ENCODE measurements at regions not wholly inside any gene's neighbourhood (a gene's known extent, or its start where the extent isn't known, plus 50 kb on each side); places are given as distances from the start of the nearest gene placed in this dataset.

DNA sequence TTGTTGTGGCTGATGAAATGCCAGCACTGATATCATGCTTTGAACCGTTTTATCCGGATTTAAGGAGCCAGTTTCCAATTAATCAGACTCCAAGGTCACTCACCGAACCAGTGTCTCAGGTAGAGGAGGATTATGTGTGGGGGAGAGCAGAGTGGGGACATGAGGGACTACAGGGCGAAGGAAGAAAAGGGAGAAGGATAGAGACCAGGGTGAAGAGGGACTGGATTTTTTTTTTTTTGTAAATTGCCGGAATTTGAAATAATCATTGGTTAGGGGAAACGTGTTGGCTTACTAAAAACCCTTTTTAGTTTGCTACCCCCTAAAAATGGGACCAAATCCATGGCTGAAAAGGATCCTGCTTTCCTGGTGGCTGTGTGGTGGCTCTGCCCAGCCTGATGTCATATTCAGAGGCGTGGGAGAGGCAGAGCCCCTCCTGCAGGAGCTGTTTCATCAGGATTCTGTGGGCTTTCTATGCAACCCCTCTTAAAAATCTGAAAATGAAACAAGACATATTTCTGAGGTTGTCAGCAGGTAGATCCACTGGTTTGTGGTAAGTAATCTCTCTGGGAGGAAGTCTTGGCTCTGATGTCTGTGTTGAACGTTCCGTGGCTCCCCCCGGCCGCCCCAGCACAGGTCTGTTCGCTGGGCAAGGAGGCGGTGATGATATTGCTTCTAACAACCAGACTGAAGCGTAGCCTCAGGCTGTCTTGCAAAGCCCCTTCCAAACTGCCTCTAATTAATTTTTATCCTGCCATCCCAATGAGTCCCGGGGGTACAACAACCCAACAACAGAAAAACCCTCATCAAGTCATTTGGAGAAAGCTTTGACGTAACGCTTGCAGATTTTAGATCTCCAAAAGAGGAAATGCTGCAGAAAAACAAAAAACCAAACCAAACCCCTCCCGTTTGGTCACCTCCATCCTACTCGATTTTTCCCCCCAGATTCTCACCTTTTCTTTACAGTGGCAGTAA, 143.0 kb upstream of the ZFHX3 start:
- Mint-ChIP-seq H3K27me3 (ENCODE audit: low read depth) (peaks cover 30% of the 10 kb centered on the region), H3K4me1 (peaks cover 35% of the 10 kb centered on the region), H3K27ac (no peak overlapping the region), H3K9me3 (no peaks in the 10 kb centered on the region), H3K4me3 (no peak overlapping the region), H3K36me3 (ENCODE audit: low read depth) (no peaks in the 10 kb centered on the region)
- TF ChIP-seq CTCF (IDR thresholded peaks at IDR 0.05; ENCODE audit: unreplicated experiment in 3 of 3): no peak

- TF ChIP-seq CTCF (IDR thresholded peaks at IDR 0.05; ENCODE audit: unreplicated experiment in 3 of 3): no peak
- Mint-ChIP-seq H3K27ac (no peak overlapping the region), H3K9me3 (no peaks in the 10 kb centered on the region), H3K4me1 (peaks cover 35% of the 10 kb centered on the region), H3K27me3 (ENCODE audit: low read depth) (peaks cover 26% of the 10 kb centered on the region), H3K4me3 (no peak overlapping the region), H3K36me3 (ENCODE audit: low read depth) (no peaks in the 10 kb centered on the region)
These were observed 142.3 kb upstream of the ZFHX3 start for GRCh38 chr16:73190256-73190655.

DNA sequence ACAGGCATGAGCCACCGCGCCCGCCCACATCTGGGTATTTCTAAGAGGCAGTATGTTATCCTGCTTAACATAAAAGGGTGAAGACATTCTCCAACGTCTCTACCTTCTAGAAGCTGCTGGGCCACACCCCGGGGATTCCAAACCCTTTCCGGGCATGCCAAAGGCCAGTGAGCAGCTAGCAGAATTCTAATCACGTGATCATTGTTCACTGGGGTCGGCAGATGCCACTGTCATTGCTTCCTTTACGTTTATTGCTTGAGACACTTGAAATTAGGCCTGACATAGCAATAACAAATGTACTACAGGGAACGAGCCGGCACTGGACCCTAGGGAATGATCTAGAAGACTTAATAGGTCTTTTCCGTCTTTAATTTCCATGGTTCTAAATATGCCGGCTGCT, 141.2 kb upstream of the ZFHX3 start:
- Mint-ChIP-seq H3K4me3 (no peak overlapping the region), H3K4me1 (peaks cover 41% of the 10 kb centered on the region), H3K36me3 (ENCODE audit: low read depth) (no peaks in the 10 kb centered on the region), H3K27ac (no peak overlapping the region), H3K27me3 (ENCODE audit: low read depth) (peaks cover 26% of the 10 kb centered on the region), H3K9me3 (no peaks in the 10 kb centered on the region)
- TF ChIP-seq CTCF (IDR thresholded peaks at IDR 0.05; ENCODE audit: unreplicated experiment in 3 of 3): no peak

DNA sequence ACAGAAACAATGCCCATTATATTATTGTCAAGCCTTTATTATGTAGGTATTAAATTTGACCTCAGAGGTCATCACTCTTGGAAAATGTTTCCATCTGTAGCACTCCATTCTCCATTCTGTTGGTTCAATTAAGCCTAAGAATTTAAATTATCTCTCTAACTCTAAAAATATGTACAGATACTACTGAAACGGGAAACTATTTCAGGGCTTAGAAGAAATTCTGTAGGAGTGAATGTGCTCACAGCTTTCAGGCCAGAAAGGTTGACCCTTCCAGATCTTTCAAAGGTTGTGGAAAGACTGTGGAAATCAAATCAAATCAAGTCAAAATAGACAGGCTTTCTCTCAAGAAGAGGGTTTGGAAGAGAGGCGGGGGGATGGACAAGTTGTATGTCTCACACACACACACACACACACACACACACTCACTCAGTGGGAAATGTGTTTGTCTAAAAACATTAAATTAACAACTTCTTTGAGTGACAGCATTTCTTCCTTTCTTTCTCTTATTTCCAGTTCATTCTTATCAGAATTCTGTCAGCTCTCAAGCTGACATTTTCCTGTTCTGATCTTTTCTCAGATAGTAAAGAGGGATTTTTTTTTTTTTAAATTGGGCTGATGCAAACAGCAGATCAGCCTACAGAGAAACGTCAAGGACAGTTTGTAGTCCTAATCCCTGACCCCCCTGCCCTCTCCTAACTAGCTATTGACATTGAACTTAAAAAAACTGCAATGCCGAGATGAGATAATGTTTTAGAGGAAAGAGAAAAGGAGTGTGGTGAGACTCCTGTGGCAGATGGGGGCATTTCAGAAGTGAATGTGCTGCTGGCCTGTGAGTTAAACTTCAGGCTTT, 139.0 kb upstream of the ZFHX3 start:
- peak overlapping the region in 1 of 3 experiments; percentile 8 for H3K27ac Mint-ChIP-seq
- peaks cover 23% of the 10 kb centered on the region for H3K27me3 Mint-ChIP-seq (ENCODE audit: low read depth)
- H3K36me3 Mint-ChIP-seq (ENCODE audit: low read depth): no peaks in the 10 kb centered on the region
- no peak for TF ChIP-seq CTCF (IDR thresholded peaks at IDR 0.05; ENCODE audit: unreplicated experiment in 3 of 3)
- H3K9me3 Mint-ChIP-seq: no peaks in the 10 kb centered on the region
- H3K4me3 Mint-ChIP-seq: no peak overlapping the region
- peaks cover 46% of the 10 kb centered on the region for H3K4me1 Mint-ChIP-seq

- no peaks in the 10 kb centered on the region for H3K9me3 Mint-ChIP-seq
- H3K4me1 Mint-ChIP-seq: peaks cover 35% of the 10 kb centered on the region
- H3K27me3 Mint-ChIP-seq (ENCODE audit: low read depth): peaks cover 13% of the 10 kb centered on the region
- no peak overlapping the region for H3K27ac Mint-ChIP-seq
- H3K4me3 Mint-ChIP-seq: no peak overlapping the region
- TF ChIP-seq CTCF (IDR thresholded peaks at IDR 0.05; ENCODE audit: unreplicated experiment in 3 of 3): no peak
- H3K36me3 Mint-ChIP-seq (ENCODE audit: low read depth): no peaks in the 10 kb centered on the region
These were observed 137.8 kb upstream of the ZFHX3 start for GRCh38 chr16:73185737-73186136.

Data from nephron (organoid).